NT2/D1 (cell line): ENCODE measurements at regions not wholly inside any gene's neighbourhood (a gene's known extent, or its start where the extent isn't known, plus 50 kb on each side); places are given as distances from the start of the nearest gene placed in this dataset.

ENCODE experiments used
- DNase-seq: peaks from one replicate; pipeline ENCODE4 v3.0.0-alpha.2; 2011; ENCODE audit warnings: low read depth, low spot score
- H3K27me3 ChIP-seq: 2 replicates; pipeline ENCODE4 v1.6.0; 2011; ENCODE audit warnings: mild to moderate bottlenecking; ENCODE audit not compliant: insufficient read length, insufficient read depth
- H3K36me3 ChIP-seq: 2 replicates; pipeline ENCODE4 v1.6.1; 2011; ENCODE audit warnings: mild to moderate bottlenecking, low read length, mixed read lengths; ENCODE audit not compliant: insufficient read depth, insufficient read length
- H3K4me1 ChIP-seq: 2 replicates; pipeline ENCODE4 v1.5.1; 2011; ENCODE audit not compliant: insufficient read depth, insufficient read length
- H3K4me3 ChIP-seq: 2 replicates; pipeline ENCODE4 v1.5.1; 2011; ENCODE audit warnings: low read depth; ENCODE audit not compliant: insufficient read length
- H3K9ac ChIP-seq: 2 replicates; pipeline ENCODE4 v1.6.0; 2011; ENCODE audit warnings: low read depth; ENCODE audit not compliant: insufficient read length
- H3K9me3 ChIP-seq: 2 replicates; pipeline ENCODE4 v1.5.1; 2011; ENCODE audit warnings: mild to moderate bottlenecking, low read length; ENCODE audit not compliant: insufficient read depth
- SUZ12 ChIP-seq: IDR thresholded peaks from 2 replicates; pipeline ENCODE4 v1.6.1; 2011; ENCODE audit not compliant: insufficient read length, insufficient read depth; ENCODE audit errors: extremely low read depth
- YY1 ChIP-seq: IDR thresholded peaks from 2 replicates; pipeline ENCODE4 v1.6.1; 2011; ENCODE audit not compliant: insufficient read length, insufficient read depth
- ZNF274 ChIP-seq: IDR thresholded peaks from 2 replicates; pipeline ENCODE4 v1.6.1; 2011; ENCODE audit warnings: mild to moderate bottlenecking, low read depth, low read length

- Histone ChIP-seq H3K4me3 (no peak overlapping the region), H3K9me3 (no peaks in the 10 kb centered on the region), H3K4me1 (no peaks in the 10 kb centered on the region), H3K27me3 (no peaks in the 10 kb centered on the region), H3K36me3 (no peaks in the 10 kb centered on the region), H3K9ac (no peak overlapping the region)
- TF ChIP-seq ZNF274 (no peak), SUZ12 (no peak), YY1 (no peak)
- DNase-seq: no peak
Measured at GRCh38 chr2:48259811-48260210, 54.7 kb upstream of the FOXN2 start.

- Histone ChIP-seq H3K9me3 (no peaks in the 10 kb centered on the region), H3K36me3 (no peaks in the 10 kb centered on the region), H3K4me3 (no peak overlapping the region), H3K9ac (no peak overlapping the region), H3K27me3 (no peaks in the 10 kb centered on the region), H3K4me1 (no peaks in the 10 kb centered on the region)
- TF ChIP-seq ZNF274 (no peak), SUZ12 (no peak), YY1 (no peak)
- no peak for DNase-seq
Measured at GRCh38 chr2:48264627-48265026, 49.9 kb upstream of the FOXN2 start.
